ENCODE measurements at regions not wholly inside any gene's neighbourhood (a gene's known extent, or its start where the extent isn't known, plus 50 kb on each side); places are given as distances from the start of the nearest gene placed in this dataset.

- TF ChIP-seq CTCF (IDR thresholded peaks at IDR 0.05) (no peak), POLR2A (IDR thresholded peaks at IDR 0.05) (no peak), EP300 (IDR thresholded peaks at IDR 0.05) (no peak)
Observed at GRCh38 chr15:91698241-91698640, 155.3 kb upstream of the SLCO3A1 start.

Data from gastroesophageal sphincter (tissue), 3 donors.